ENCODE measurements at regions not wholly inside any gene's neighbourhood (a gene's known extent, or its start where the extent isn't known, plus 50 kb on each side); places are given as distances from the start of the nearest gene placed in this dataset.

DNA sequence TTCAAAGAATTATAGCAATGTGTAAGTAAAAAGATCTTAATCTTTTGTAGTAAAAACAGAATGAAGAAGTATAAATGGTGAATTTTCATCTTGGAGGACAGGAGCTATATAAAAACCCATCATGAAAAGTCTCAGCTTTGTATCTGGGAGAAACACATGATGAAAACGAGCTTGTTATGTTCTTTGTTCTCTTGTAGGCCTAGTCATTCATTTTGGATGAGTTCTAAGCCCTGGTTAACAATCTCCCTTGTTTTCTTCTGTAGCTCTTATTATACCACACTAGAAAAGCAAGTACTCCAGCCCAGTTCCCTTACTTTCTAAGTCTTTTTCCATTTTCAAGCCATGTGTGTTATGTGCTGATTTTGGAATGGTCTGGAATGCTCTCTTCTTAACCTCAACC, 463.5 kb upstream of the RGS6 start:
- Histone ChIP-seq H4K20me1 (replicated peaks; ENCODE audit: control insufficient read depth, insufficient read depth, low read length) (no peaks in the 10 kb centered on the region), H3K4me1 (replicated peaks in 1 of 2; ENCODE audit: control insufficient read depth in 2 of 2, insufficient read depth in 2 of 2, low read length in 2 of 2) (peaks cover 0 to 3% of the 10 kb centered on the region in 2 experiments; a peak in 2 of 5 replicates), H3K27me3 (ENCODE audit: control insufficient read depth in 2 of 2, insufficient read depth in 2 of 2, low read length in 2 of 2) (no peaks in the 10 kb centered on the region), H3K9ac (ENCODE audit: insufficient read depth in 1 of 2, low read depth in 2 of 2, low read length in 2 of 2) (no peak overlapping the region), H3K27ac (ENCODE audit: extremely low read depth, low read depth, low read length) (no peak overlapping the region), H3K4me3 (no peak overlapping the region), H3K79me2 (ENCODE audit: control insufficient read depth, insufficient read depth, low read length) (no peaks in the 10 kb centered on the region), H3K4me2 (ENCODE audit: insufficient read depth, low read length) (no peak overlapping the region), H3K9me3 (replicated peaks; ENCODE audit: control insufficient read depth, insufficient read depth, low read depth, low read length) (no peaks in the 10 kb centered on the region), H2AFZ (ENCODE audit: low read depth, low read length) (no peak overlapping the region), H3K36me3 (ENCODE audit: control insufficient read depth, insufficient read depth, low read length) (no peaks in the 10 kb centered on the region), H3K9me1 (ENCODE audit: control insufficient read depth, insufficient read depth, low read length) (no peaks in the 10 kb centered on the region)
- DNase-seq (ENCODE audit: extremely low read depth in 1 of 4, low spot score in 3 of 4) (no peak), ATAC-seq (no peak), FAIRE-seq (no peak)
- TF ChIP-seq RHOXF2B (CRISPR knock-in tag; conservative IDR thresholded peaks at IDR 0.05) (no peak), FOXK2 (conservative IDR thresholded peaks at IDR 0.05 in 1 of 2, IDR thresholded peaks at IDR 0.05 in 1 of 2; ENCODE audit: low read depth in 2 of 2) (no peak), EGR1 (conservative IDR thresholded peaks at IDR 0.05) (no peak), SRSF9 (IDR thresholded peaks at IDR 0.05; ENCODE audit: borderline replicate concordance, low read depth, low read length) (no peak), DMBX1 (CRISPR knock-in tag; IDR thresholded peaks at IDR 0.05; ENCODE audit: borderline replicate concordance) (no peak)
- POLR2A ChIA-PET = no interaction called here
- in situ Hi-C loops (cut with MboI) (no loop called here), intact Hi-C loops (cut with micrococcal nuclease) (no loop called here)
- 20% methylated on average over 1 of the region's 1 CpG for WGBS (ENCODE audit: insufficient coverage, low coverage, missing lambda C conversion rate)
- BruUV-seq (replicated peaks) = no TSS peak
- CTCF ChIA-PET (ENCODE audit: low intra/inter-chr PET ratio) = no interaction called here

- TF ChIP-seq KDM2B (CRISPR knock-in tag; IDR thresholded peaks at IDR 0.05) = no peak
- no peak for TF ChIP-seq PTRF (tag; IDR thresholded peaks at IDR 0.05)
- no peak for TF ChIP-seq ETS2 (tag; IDR thresholded peaks at IDR 0.05; ENCODE audit: borderline replicate concordance, poor library complexity, severe bottlenecking)
- in situ Hi-C loops (cut with MboI) (no loop called here), intact Hi-C loops (cut with micrococcal nuclease) (no loop called here)
- Histone ChIP-seq H2AFZ (ENCODE audit: low read depth, low read length) (no peak overlapping the region), H3K27ac (ENCODE audit: extremely low read depth, low read depth, low read length) (no peak overlapping the region), H3K4me3 (no peak overlapping the region), H3K9me1 (ENCODE audit: control insufficient read depth, insufficient read depth, low read length) (no peaks in the 10 kb centered on the region), H4K20me1 (replicated peaks; ENCODE audit: control insufficient read depth, insufficient read depth, low read length) (no peaks in the 10 kb centered on the region), H3K4me1 (replicated peaks in 1 of 2; ENCODE audit: control insufficient read depth in 2 of 2, insufficient read depth in 2 of 2, low read length in 2 of 2) (peaks cover 0 to 3% of the 10 kb centered on the region in 2 experiments; a peak in 2 of 5 replicates), H3K4me2 (ENCODE audit: insufficient read depth, low read length) (no peak overlapping the region), H3K79me2 (ENCODE audit: control insufficient read depth, insufficient read depth, low read length) (no peaks in the 10 kb centered on the region), H3K9ac (ENCODE audit: insufficient read depth in 1 of 2, low read depth in 2 of 2, low read length in 2 of 2) (no peak overlapping the region), H3K9me3 (replicated peaks; ENCODE audit: control insufficient read depth, insufficient read depth, low read depth, low read length) (no peaks in the 10 kb centered on the region), H3K27me3 (ENCODE audit: control insufficient read depth in 2 of 2, insufficient read depth in 2 of 2, low read length in 2 of 2) (no peaks in the 10 kb centered on the region), H3K36me3 (ENCODE audit: control insufficient read depth, insufficient read depth, low read length) (no peaks in the 10 kb centered on the region)
- FAIRE-seq = no peak
- ATAC-seq = no peak
- ChIA-PET CTCF (ENCODE audit: low intra/inter-chr PET ratio) (no interaction called here), POLR2A (interaction anchor here (0.9 kb wide), 1 partner anchor 12 kb away, joined by 3 read pairs; no protein-coding TSS in a partner anchor)
- no peak for DNase-seq (ENCODE audit: extremely low read depth in 1 of 4, low spot score in 3 of 4)
- BruUV-seq (replicated peaks) = no TSS peak
- 60% methylated on average over 6 of the region's 6 CpGs for WGBS (ENCODE audit: insufficient coverage, low coverage, missing lambda C conversion rate)
Measured at GRCh38 chr14:71469643-71470335, 462.4 kb upstream of the RGS6 start.

All from K562 (cell line).